ENCODE measurements at regions not wholly inside any gene's neighbourhood (a gene's known extent, or its start where the extent isn't known, plus 50 kb on each side); places are given as distances from the start of the nearest gene placed in this dataset.
"Not testable (repeated sequence)": the region's sequence is repeated elsewhere in the genome, so short reads cannot be mapped to it uniquely, and the experiment has no call there.

- TF ChIP-seq POLR2A (IDR thresholded peaks at IDR 0.05) (no peak), CTCF (IDR thresholded peaks at IDR 0.05 in 4 of 5, conservative IDR thresholded peaks at IDR 0.05 in 1 of 5) (no peak)
- intact Hi-C loops (cut with DNase I; ENCODE audit: low total_unique reads): no loop called here
- DNase-seq (no peak), ATAC-seq (no peak)
- Histone ChIP-seq H3K27ac (no peak overlapping the region), H3K4me1 (peaks cover 0 to 15% of the 10 kb centered on the region in 2 donors), H3K27me3 (no peaks in the 10 kb centered on the region), H3K36me3 (no peaks in the 10 kb centered on the region), H3K9me3 (no peaks in the 10 kb centered on the region), H3K4me3 (no peak overlapping the region)
- in situ Hi-C loops (cut with MboI; ENCODE audit: low sequenced_read_pairs in 4 of 4): no loop called here
These were observed 134.0 kb downstream of the YIPF5 start for GRCh38 chr5:144036476-144036875.

DNA sequence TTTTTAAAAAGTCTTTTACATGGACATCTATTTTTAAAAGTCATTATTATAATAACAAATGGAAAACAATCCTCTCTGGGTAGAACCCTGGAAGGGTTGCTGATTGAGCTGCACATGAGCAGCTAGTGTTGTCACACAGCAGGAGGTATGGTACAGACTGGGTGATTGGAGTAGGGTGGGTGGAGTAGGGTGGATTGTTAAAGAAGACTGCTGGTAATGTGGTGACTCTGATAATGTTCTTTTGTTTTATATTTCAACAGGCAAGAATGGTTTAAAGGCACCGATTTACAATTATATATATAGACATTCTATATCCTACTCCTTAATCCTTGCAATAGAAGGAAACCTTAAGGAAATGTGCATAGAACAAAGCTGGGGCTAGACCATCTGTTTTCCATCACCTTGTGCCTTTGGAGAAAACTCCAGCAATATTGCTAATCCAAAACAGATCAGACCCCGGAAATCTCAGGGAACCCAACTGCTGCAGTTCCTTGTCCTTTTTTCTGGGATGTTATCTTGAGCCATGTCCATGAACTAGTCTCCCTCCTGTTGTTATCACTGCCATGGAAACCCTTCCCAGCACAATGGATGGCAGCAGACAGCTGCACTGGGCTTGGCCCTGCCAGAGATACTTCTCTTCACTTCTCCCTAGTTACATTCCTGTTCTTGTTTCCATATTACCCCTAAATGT is 129.7 kb downstream of the YIPF5 start:
- no peaks in the 10 kb centered on the region for H3K4me1 ChIP-seq
- no peaks in the 10 kb centered on the region for H3K36me3 ChIP-seq
- TF ChIP-seq CTCF (IDR thresholded peaks at IDR 0.05 in 4 of 5, conservative IDR thresholded peaks at IDR 0.05 in 1 of 5): no peak
- no peak for TF ChIP-seq POLR2A (IDR thresholded peaks at IDR 0.05)
- H3K9me3 ChIP-seq: no peaks in the 10 kb centered on the region
- intact Hi-C loops (cut with DNase I; ENCODE audit: low total_unique reads) (no loop called here), in situ Hi-C loops (cut with MboI; ENCODE audit: low sequenced_read_pairs in 4 of 4) (no loop called here)
- ATAC-seq (no peak), DNase-seq (no peak)
- no peak overlapping the region for H3K4me3 ChIP-seq
- H3K27ac ChIP-seq: no peak overlapping the region
- no peaks in the 10 kb centered on the region for H3K27me3 ChIP-seq

DNA sequence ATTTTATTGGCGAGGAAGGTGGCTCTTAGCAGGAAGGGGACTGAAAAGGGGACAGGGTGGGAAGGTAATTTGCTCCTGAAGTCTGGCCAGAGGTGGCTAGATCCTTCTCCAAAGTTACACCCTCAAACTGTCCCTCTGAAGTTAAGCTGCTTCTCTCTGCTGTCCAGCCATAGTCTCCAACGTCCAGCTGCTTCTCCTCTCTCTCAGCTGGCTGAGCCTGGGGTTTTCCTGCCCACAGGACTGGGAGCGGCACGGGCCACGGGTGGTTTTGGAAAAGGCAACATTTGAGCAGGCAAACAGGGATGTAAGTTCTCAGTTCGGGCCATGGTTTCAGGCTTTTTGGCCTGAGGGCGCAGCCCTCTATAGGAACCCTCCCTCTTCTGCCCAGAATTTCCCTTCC is 128.3 kb downstream of the YIPF5 start:
- in situ Hi-C loops (cut with MboI; ENCODE audit: low sequenced_read_pairs in 4 of 4): no loop called here
- Histone ChIP-seq H3K36me3 (no peaks in the 10 kb centered on the region), H3K4me3 (no peak overlapping the region), H3K27ac (no peak overlapping the region), H3K4me1 (no peaks in the 10 kb centered on the region), H3K9me3 (no peaks in the 10 kb centered on the region), H3K27me3 (no peaks in the 10 kb centered on the region)
- TF ChIP-seq POLR2A (IDR thresholded peaks at IDR 0.05): no peak
- TF ChIP-seq CTCF (IDR thresholded peaks at IDR 0.05 in 4 of 5, conservative IDR thresholded peaks at IDR 0.05 in 1 of 5): no peak
- intact Hi-C loops (cut with DNase I; ENCODE audit: low total_unique reads): no loop called here
- ATAC-seq (no peak), DNase-seq (no peak)

DNA sequence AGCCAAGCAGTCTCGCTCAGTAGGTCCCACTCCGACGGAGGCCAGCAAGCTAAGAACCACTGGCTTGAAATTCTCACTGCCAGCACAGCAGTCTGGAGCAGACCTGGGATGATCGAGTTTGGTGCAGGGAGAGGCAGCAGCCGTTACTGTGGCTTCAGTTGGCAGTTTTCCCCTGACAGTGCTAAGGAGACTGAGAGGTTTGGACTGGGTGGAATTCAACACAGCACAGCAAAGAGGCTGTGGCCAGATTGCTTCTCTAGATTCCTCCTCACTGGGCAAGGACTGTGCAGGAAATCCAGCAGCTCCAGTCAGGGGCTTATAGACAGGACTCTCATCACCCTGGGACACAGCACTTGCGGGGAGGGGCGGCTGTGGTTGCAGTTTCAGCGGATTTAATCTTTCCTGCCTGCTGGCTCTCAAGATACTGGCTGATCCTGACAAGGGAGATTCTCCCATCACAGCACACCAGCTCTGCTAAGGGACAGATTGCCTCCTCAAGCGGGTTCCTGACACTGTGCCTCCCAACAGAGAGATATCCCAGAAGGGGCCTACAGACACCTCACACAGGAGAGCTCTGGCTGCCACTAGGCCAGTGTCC is 122.1 kb downstream of the YIPF5 start:
- TF ChIP-seq POLR2A (IDR thresholded peaks at IDR 0.05) (no peak), CTCF (IDR thresholded peaks at IDR 0.05 in 4 of 5, conservative IDR thresholded peaks at IDR 0.05 in 1 of 5) (no peak)
- no peak for ATAC-seq
- intact Hi-C loops (cut with DNase I; ENCODE audit: low total_unique reads) (no loop called here), in situ Hi-C loops (cut with MboI; ENCODE audit: low sequenced_read_pairs in 4 of 4) (no loop called here)
- H3K4me3 ChIP-seq: no peak overlapping the region
- no peaks in the 10 kb centered on the region for H3K4me1 ChIP-seq
- H3K9me3 ChIP-seq: no peaks in the 10 kb centered on the region
- DNase-seq: no peak
- H3K36me3 ChIP-seq: no peaks in the 10 kb centered on the region
- H3K27me3 ChIP-seq: no peaks in the 10 kb centered on the region
- H3K27ac ChIP-seq: no peak overlapping the region

DNA sequence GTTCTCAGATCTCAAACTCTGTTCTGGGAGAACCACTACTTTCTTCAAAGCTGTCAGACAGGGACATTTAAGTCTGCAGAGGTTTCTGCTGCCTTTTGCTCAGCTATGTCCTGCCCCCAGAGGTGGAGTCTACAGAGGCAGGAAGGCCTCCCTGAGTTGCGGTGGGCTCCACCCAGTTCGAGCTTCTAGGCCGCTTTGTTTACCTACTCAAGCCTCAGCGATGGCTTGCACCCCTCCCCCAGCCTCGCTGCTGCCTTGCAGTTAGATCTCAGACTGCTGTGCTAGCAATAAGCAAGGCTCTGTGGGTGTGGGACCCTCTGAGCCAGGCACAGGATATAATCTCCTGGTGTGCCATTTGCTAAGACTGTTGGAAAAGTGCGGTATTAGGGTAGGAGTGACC is 115.1 kb downstream of the YIPF5 start:
- H3K4me3 ChIP-seq; DNase-seq; H3K9me3 ChIP-seq; intact Hi-C loops (cut with DNase I; ENCODE audit: low total_unique reads); H3K27me3 ChIP-seq; H3K4me1 ChIP-seq; H3K27ac ChIP-seq; in situ Hi-C loops (cut with MboI; ENCODE audit: low sequenced_read_pairs in 4 of 4); H3K36me3 ChIP-seq; ATAC-seq: not testable (repeated sequence)

DNA sequence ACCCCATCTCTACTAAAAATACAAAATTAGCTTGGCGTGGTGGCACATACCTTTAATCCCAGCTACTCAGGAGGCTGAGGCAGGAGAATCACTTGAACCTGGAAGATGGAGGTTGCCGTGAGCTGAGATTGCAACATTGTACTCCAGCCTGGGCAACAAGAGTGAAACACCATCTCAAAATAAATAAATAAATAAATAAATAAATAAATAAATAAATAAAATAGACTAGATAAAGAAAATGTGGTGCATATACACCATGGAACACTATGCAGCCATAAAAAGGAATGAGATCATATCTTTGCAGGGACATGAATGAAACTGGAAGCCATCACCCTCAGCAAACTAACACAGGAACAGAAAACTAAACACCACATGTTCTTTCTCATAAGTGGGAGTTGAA is 110.4 kb downstream of the YIPF5 start:
- H3K4me1 ChIP-seq; DNase-seq; intact Hi-C loops (cut with DNase I; ENCODE audit: low total_unique reads); H3K36me3 ChIP-seq; ATAC-seq; in situ Hi-C loops (cut with MboI; ENCODE audit: low sequenced_read_pairs in 4 of 4); H3K27me3 ChIP-seq; H3K9me3 ChIP-seq; H3K4me3 ChIP-seq; H3K27ac ChIP-seq: not testable (repeated sequence)
